ENCODE measurements at regions not wholly inside any gene's neighbourhood (a gene's known extent, or its start where the extent isn't known, plus 50 kb on each side); places are given as distances from the start of the nearest gene placed in this dataset.

- H3K4me3 Mint-ChIP-seq = no peak overlapping the region
- no CpG with 5 or more reads among the region's 2 CpGs for WGBS (ENCODE audit: insufficient coverage)
- peaks cover 20% of the 10 kb centered on the region for H3K4me1 Mint-ChIP-seq
- Histone ChIP-seq H3K4me1 (ENCODE audit: control insufficient read depth in 1 of 2, insufficient read depth in 2 of 2, low read length in 2 of 2) (peaks cover 10 to 11% of the 10 kb centered on the region in 2 donors), H3K4me3 (replicated peaks in 1 of 3; ENCODE audit: low read depth in 2 of 3, low read length in 3 of 3) (no peak overlapping the region), H3K79me2 (ENCODE audit: insufficient read depth, low read length) (no peaks in the 10 kb centered on the region), H2AFZ (ENCODE audit: insufficient read depth, low read depth, low read length, poor library complexity, severe bottlenecking) (no peak overlapping the region), H3K9ac (ENCODE audit: insufficient read depth, low read length, poor library complexity, severe bottlenecking) (no peak overlapping the region), H3K27ac (ENCODE audit: low read depth in 1 of 2, low read length in 2 of 2) (no peak overlapping the region), H3K27me3 (ENCODE audit: control insufficient read depth in 2 of 2, insufficient read depth in 2 of 2, low read length in 2 of 2) (no peaks in the 10 kb centered on the region), H3K4me2 (replicated peaks; ENCODE audit: extremely low read depth, low read length, poor library complexity, severe bottlenecking) (no peak overlapping the region), H3K36me3 (replicated peaks in 1 of 2; ENCODE audit: control insufficient read depth in 1 of 2, insufficient read depth in 2 of 2, low read length in 2 of 2) (no peaks in the 10 kb centered on the region), H3K9me3 (replicated peaks in 1 of 2; ENCODE audit: control insufficient read depth in 1 of 2, insufficient read depth in 1 of 2, low read length in 2 of 2) (peaks cover 0 to 2% of the 10 kb centered on the region in 2 donors), H4K20me1 (ENCODE audit: insufficient read depth, low read length) (no peaks in the 10 kb centered on the region)
- H3K36me3 Mint-ChIP-seq = no peaks in the 10 kb centered on the region
- H3K27ac Mint-ChIP-seq = no peak overlapping the region
- H3K9me3 Mint-ChIP-seq = peaks cover 6 to 14% (median 10%) of the 10 kb centered on the region in 7 donors
- intact Hi-C loops (cut with micrococcal nuclease) = no loop called here
- H3K27me3 Mint-ChIP-seq (ENCODE audit: low read depth in 3 of 3) = no peaks in the 10 kb centered on the region
- TF ChIP-seq, protein P1, sequence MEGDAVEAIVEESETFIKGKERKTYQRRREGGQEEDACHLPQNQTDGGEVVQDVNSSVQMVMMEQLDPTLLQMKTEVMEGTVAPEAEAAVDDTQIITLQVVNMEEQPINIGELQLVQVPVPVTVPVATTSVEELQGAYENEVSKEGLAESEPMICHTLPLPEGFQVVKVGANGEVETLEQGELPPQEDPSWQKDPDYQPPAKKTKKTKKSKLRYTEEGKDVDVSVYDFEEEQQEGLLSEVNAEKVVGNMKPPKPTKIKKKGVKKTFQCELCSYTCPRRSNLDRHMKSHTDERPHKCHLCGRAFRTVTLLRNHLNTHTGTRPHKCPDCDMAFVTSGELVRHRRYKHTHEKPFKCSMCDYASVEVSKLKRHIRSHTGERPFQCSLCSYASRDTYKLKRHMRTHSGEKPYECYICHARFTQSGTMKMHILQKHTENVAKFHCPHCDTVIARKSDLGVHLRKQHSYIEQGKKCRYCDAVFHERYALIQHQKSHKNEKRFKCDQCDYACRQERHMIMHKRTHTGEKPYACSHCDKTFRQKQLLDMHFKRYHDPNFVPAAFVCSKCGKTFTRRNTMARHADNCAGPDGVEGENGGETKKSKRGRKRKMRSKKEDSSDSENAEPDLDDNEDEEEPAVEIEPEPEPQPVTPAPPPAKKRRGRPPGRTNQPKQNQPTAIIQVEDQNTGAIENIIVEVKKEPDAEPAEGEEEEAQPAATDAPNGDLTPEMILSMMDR (IDR thresholded peaks at IDR 0.05) = no peak
- no peak for DNase-seq
These were observed 735.6 kb downstream of the EPHA7 start for GRCh38 chr6:92683748-92684147.

- Histone ChIP-seq H3K4me1 (ENCODE audit: control insufficient read depth in 1 of 2, insufficient read depth in 2 of 2, low read length in 2 of 2) (peaks cover 3 to 5% of the 10 kb centered on the region in 2 donors), H3K9ac (ENCODE audit: insufficient read depth, low read length, poor library complexity, severe bottlenecking) (no peak overlapping the region), H2AFZ (ENCODE audit: insufficient read depth, low read depth, low read length, poor library complexity, severe bottlenecking) (no peak overlapping the region), H3K4me3 (replicated peaks in 1 of 3; ENCODE audit: low read depth in 2 of 3, low read length in 3 of 3) (no peak overlapping the region), H3K27me3 (ENCODE audit: control insufficient read depth in 2 of 2, insufficient read depth in 2 of 2, low read length in 2 of 2) (no peaks in the 10 kb centered on the region), H4K20me1 (ENCODE audit: insufficient read depth, low read length) (no peaks in the 10 kb centered on the region), H3K79me2 (ENCODE audit: insufficient read depth, low read length) (no peaks in the 10 kb centered on the region), H3K4me2 (replicated peaks; ENCODE audit: extremely low read depth, low read length, poor library complexity, severe bottlenecking) (no peak overlapping the region), H3K36me3 (replicated peaks in 1 of 2; ENCODE audit: control insufficient read depth in 1 of 2, insufficient read depth in 2 of 2, low read length in 2 of 2) (no peaks in the 10 kb centered on the region), H3K9me3 (replicated peaks in 1 of 2; ENCODE audit: control insufficient read depth in 1 of 2, insufficient read depth in 1 of 2, low read length in 2 of 2) (no peaks in the 10 kb centered on the region), H3K27ac (ENCODE audit: low read depth in 1 of 2, low read length in 2 of 2) (no peak overlapping the region)
- Mint-ChIP-seq H3K36me3 (no peaks in the 10 kb centered on the region), H3K27ac (no peak overlapping the region), H3K4me3 (no peak overlapping the region), H3K9me3 (peaks cover 2 to 9% (median 6%) of the 10 kb centered on the region in 7 donors), H3K27me3 (ENCODE audit: low read depth in 3 of 3) (no peaks in the 10 kb centered on the region), H3K4me1 (peaks cover 14% of the 10 kb centered on the region)
- TF ChIP-seq, protein P1 (IDR thresholded peaks at IDR 0.05) = no peak
- WGBS (ENCODE audit: insufficient coverage) = 40% methylated on average over 1 of the region's 4 CpGs
- DNase-seq = no peak
- intact Hi-C loops (cut with micrococcal nuclease) = no loop called here
These were observed 736.6 kb downstream of the EPHA7 start for GRCh38 chr6:92682516-92683398.
